Endothelial cell of umbilical vein (primary cell): ENCODE measurements at regions not wholly inside any gene's neighbourhood (a gene's known extent, or its start where the extent isn't known, plus 50 kb on each side); places are given as distances from the start of the nearest gene placed in this dataset.

ENCODE experiments used
- BruUV-seq: library from RNA; stranded (reverse); fragments of 400-500 nt; replicated peaks from 2 replicates; lab custom pipeline; 2021; lab: Mats Ljungman, UMichigan
- CTCF ChIA-PET: fragments of 300-600, 350-600 bp; sonication (Branson Sonifier 250); formaldehyde crosslinking; loops from one replicate; lab custom pipeline; 2021; ENCODE audit warnings: antibody characterized with exemption, inconsistent platforms; lab: Charles Lee
- POLR2A ChIA-PET: fragments of 300-600, 350-600 bp; sonication (Branson Sonifier 250); formaldehyde crosslinking; loops from one replicate; lab custom pipeline; 2021; ENCODE audit warnings: antibody characterized with exemption, inconsistent platforms; lab: Charles Lee
- DNase-seq: peaks from one replicate; pipeline ENCODE4 v3.0.0-alpha.2; 2011; ENCODE audit warnings: low read depth, low spot score
- FAIRE-seq: peaks from 2 replicates; lab custom pipeline; 2011; peaks lifted over from hg19 to GRCh38; lab: Jason Lieb, UNC
- H2AFZ ChIP-seq: 2 replicates; pipeline ENCODE4 v1.6.0; 2012; ENCODE audit warnings: low read depth, low read length, control low read depth, inconsistent platforms
- H3K27ac ChIP-seq: 2 replicates; pipeline ENCODE4 v1.5.1; 2011; ENCODE audit warnings: low read depth, mild to moderate bottlenecking, control low read depth, low read length, moderate library complexity; ENCODE audit not compliant: insufficient read depth
- H3K27me3 ChIP-seq, 2 experiments: 2 replicates each; pipeline versions ENCODE4 v1.6.0 to v1.6.1; 2011; ENCODE audit warnings: low read length in 2 of 2, mixed read lengths in 1 of 2; ENCODE audit not compliant: control insufficient read depth in 2 of 2, insufficient read depth in 2 of 2
- H3K36me3 ChIP-seq, 2 experiments: 2 replicates in 1 of 2; 3 replicates in 1 of 2; pipeline ENCODE4 v1.5.1; 2011; ENCODE audit warnings: low read length in 2 of 2, mild to moderate bottlenecking in 1 of 2, moderate library complexity in 1 of 2; ENCODE audit not compliant: control insufficient read depth in 2 of 2, insufficient read depth in 2 of 2; ENCODE audit errors: extremely low read depth in 1 of 2
- H3K4me1 ChIP-seq: 3 replicates; pipeline ENCODE4 v1.5.1; 2011; ENCODE audit warnings: mild to moderate bottlenecking, low read length; ENCODE audit not compliant: control insufficient read depth, insufficient read depth; ENCODE audit errors: extremely low read depth
- H3K4me2 ChIP-seq: 2 replicates; pipeline ENCODE4 v1.6.1; 2011; ENCODE audit warnings: low read length, control low read depth, mixed read lengths; ENCODE audit not compliant: insufficient read depth
- H3K4me3 ChIP-seq, 3 experiments: fragments of 200-600 bp in 1 of 3; sonication (generic), shearing (Covaris generic) in 1 of 3; replicated peaks in 1 of 3; 2 replicates each; pipeline ENCODE4 v1.5.1; 2011 to 2016; ENCODE audit warnings: control low read depth in 3 of 3, low read length in 3 of 3, mild to moderate bottlenecking in 2 of 3, inconsistent platforms in 1 of 3, low read depth in 1 of 3, moderate library complexity in 1 of 3; ENCODE audit not compliant: insufficient read depth in 1 of 3
- H3K79me2 ChIP-seq: 2 replicates; pipeline ENCODE4 v1.6.0; 2012; ENCODE audit warnings: low read length, inconsistent platforms; ENCODE audit not compliant: control insufficient read depth, insufficient read depth
- H3K9ac ChIP-seq: replicated peaks from 2 replicates; pipeline ENCODE3; 2011; ENCODE audit warnings: low read length, control low read depth; ENCODE audit not compliant: insufficient read depth; ENCODE audit errors: extremely low read depth
- H3K9me1 ChIP-seq: replicated peaks from 3 replicates; pipeline ENCODE4 v1.6.0; 2011; ENCODE audit warnings: mild to moderate bottlenecking, low read length; ENCODE audit not compliant: control insufficient read depth, insufficient read depth; ENCODE audit errors: extremely low read depth
- H3K9me3 ChIP-seq: replicated peaks from 2 replicates; pipeline ENCODE4 v1.5.1; 2012; ENCODE audit warnings: low read length, inconsistent platforms; ENCODE audit not compliant: control insufficient read depth, insufficient read depth
- H4K20me1 ChIP-seq: replicated peaks from 2 replicates; pipeline ENCODE3; 2011; ENCODE audit warnings: mild to moderate bottlenecking, low read length; ENCODE audit not compliant: control insufficient read depth, insufficient read depth; ENCODE audit errors: extremely low read depth
- FOS ChIP-seq: IDR thresholded peaks from 2 replicates; pipeline ENCODE4 v1.6.1; 2011; ENCODE audit warnings: mild to moderate bottlenecking, low read length, moderate library complexity, borderline replicate concordance; ENCODE audit not compliant: insufficient read depth
- GATA2 ChIP-seq: IDR thresholded peaks from 2 replicates; pipeline ENCODE4 v1.7.0; 2011; ENCODE audit warnings: low read depth, mild to moderate bottlenecking, moderate library complexity, mixed read lengths, low read length; ENCODE audit not compliant: insufficient read length, insufficient read depth
- JUN ChIP-seq: IDR thresholded peaks from 2 replicates; pipeline ENCODE4 v1.6.1; 2011; ENCODE audit warnings: borderline replicate concordance, low read depth; ENCODE audit not compliant: insufficient read length, insufficient read depth
- MYC ChIP-seq: IDR thresholded peaks from one replicate; pipeline ENCODE4 v1.6.1; 2011; ENCODE audit warnings: mild to moderate bottlenecking, low read depth, low read length
- POLR2A ChIP-seq: IDR thresholded peaks from 2 replicates; pipeline ENCODE4 v1.6.1; 2012; ENCODE audit warnings: low read depth, mild to moderate bottlenecking, control low read depth, low read length
- POLR2AphosphoS5 ChIP-seq: IDR thresholded peaks from 2 replicates; pipeline ENCODE4 v1.6.1; 2012; ENCODE audit warnings: low read depth, mild to moderate bottlenecking, control low read depth, low read length, moderate library complexity; ENCODE audit not compliant: insufficient read depth
- dilution Hi-C: fragments of 300-500 bp; cut with MboI; formaldehyde crosslinking; loops from one replicate; pipeline ENCODE4 v1.15.0; 2019; ENCODE audit warnings: low sequenced_read_pairs; ENCODE audit not compliant: extremely low pct_ligation_motif_present
- intact Hi-C: fragments of 100-400 bp; cut with micrococcal nuclease; formaldehyde crosslinking; loops from one replicate; pipeline ENCODE4 v1.10.0; 2022
- TF ChIP-seq, protein P1 (sequence below): IDR thresholded peaks from 2 replicates; pipeline ENCODE4 v1.6.1; 2011; ENCODE audit not compliant: insufficient read depth, insufficient read length
- TF ChIP-seq, protein P2 (sequence below), 2 donors: IDR thresholded peaks; 1 replicate in 1 of 2; 2 replicates in 1 of 2; pipeline ENCODE4 v1.5.1; 2011; ENCODE audit warnings: low read length in 2 of 2, mild to moderate bottlenecking in 2 of 2, moderate library complexity in 2 of 2, control low read depth in 1 of 2, inconsistent platforms in 1 of 2, low read depth in 1 of 2; ENCODE audit not compliant: insufficient read depth in 1 of 2; ENCODE audit errors: extremely low read depth in 1 of 2

DNA sequence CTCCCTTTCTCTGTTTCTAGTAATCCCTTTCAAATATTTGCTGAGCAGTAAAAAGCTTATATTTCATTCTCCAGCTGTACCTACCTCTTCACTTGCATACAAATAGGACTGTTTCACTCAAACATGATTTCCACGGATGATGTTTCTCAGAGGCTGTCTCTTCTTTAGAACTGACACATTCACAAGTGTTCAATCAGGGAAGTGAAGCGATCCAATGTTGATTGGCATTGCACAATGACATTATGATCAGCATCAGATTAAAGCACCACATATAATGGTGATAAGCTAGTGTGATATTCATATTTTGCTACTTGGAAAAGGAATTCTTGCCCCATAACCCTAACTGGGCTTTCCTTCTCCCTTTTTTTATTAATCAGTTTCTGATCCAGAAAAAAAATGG is 681.8 kb downstream of the TBC1D32 start:
- Histone ChIP-seq H3K9ac (no peak overlapping the region), H3K4me1 (no peaks in the 10 kb centered on the region), H2AFZ (no peak overlapping the region), H3K27me3 (no peaks in the 10 kb centered on the region), H3K79me2 (no peaks in the 10 kb centered on the region), H3K36me3 (no peaks in the 10 kb centered on the region), H3K9me1 (no peaks in the 10 kb centered on the region), H3K27ac (no peak overlapping the region), H3K9me3 (no peaks in the 10 kb centered on the region), H3K4me2 (no peak overlapping the region), H4K20me1 (no peaks in the 10 kb centered on the region), H3K4me3 (no peak overlapping the region)
- DNase-seq (no peak), FAIRE-seq (no peak)
- TF ChIP-seq, protein P1, sequence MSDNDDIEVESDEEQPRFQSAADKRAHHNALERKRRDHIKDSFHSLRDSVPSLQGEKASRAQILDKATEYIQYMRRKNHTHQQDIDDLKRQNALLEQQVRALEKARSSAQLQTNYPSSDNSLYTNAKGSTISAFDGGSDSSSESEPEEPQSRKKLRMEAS, result no peak
- TF ChIP-seq POLR2AphosphoS5 (no peak), POLR2A (no peak), JUN (no peak), GATA2 (no peak), MYC (no peak), FOS (no peak)
- TF ChIP-seq, protein P2, sequence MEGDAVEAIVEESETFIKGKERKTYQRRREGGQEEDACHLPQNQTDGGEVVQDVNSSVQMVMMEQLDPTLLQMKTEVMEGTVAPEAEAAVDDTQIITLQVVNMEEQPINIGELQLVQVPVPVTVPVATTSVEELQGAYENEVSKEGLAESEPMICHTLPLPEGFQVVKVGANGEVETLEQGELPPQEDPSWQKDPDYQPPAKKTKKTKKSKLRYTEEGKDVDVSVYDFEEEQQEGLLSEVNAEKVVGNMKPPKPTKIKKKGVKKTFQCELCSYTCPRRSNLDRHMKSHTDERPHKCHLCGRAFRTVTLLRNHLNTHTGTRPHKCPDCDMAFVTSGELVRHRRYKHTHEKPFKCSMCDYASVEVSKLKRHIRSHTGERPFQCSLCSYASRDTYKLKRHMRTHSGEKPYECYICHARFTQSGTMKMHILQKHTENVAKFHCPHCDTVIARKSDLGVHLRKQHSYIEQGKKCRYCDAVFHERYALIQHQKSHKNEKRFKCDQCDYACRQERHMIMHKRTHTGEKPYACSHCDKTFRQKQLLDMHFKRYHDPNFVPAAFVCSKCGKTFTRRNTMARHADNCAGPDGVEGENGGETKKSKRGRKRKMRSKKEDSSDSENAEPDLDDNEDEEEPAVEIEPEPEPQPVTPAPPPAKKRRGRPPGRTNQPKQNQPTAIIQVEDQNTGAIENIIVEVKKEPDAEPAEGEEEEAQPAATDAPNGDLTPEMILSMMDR (IDR thresholded peaks at IDR 0.05; ENCODE audit: extremely low read depth in 1 of 2, insufficient read depth in 1 of 2, low read depth in 1 of 2, low read length in 2 of 2), result no peak
- BruUV-seq, result no TSS peak
- CTCF ChIA-PET, result no interaction called here
- intact Hi-C loops, result no loop called here
- POLR2A ChIA-PET, result no interaction called here
- dilution Hi-C loops, result no loop called here
